Endodermal cell (in vitro differentiated cells): ENCODE measurements at regions not wholly inside any gene's neighbourhood (a gene's known extent, or its start where the extent isn't known, plus 50 kb on each side); places are given as distances from the start of the nearest gene placed in this dataset.

Experiments used
- DNase-seq: peaks from one replicate; pipeline ENCODE4 v3.0.0-alpha.2; 2017
- H3K27ac ChIP-seq: 2 replicates; pipeline ENCODE4 v1.5.1; 2013; ENCODE audit warnings: mild to moderate bottlenecking, low read depth, low read length, moderate library complexity
- H3K27me3 ChIP-seq: 2 replicates; pipeline ENCODE4 v1.6.1; 2013; ENCODE audit warnings: mild to moderate bottlenecking, low read length, moderate library complexity; ENCODE audit not compliant: insufficient read depth, control insufficient read depth, poor library complexity, severe bottlenecking
- H3K36me3 ChIP-seq: 2 replicates; pipeline ENCODE4 v1.7.0; 2013; ENCODE audit warnings: mild to moderate bottlenecking, low read length, moderate library complexity; ENCODE audit not compliant: control insufficient read depth, insufficient read depth
- H3K4me1 ChIP-seq: one replicate; pipeline ENCODE4 v1.7.0; 2013; ENCODE audit warnings: low read length; ENCODE audit not compliant: control insufficient read depth, insufficient read depth
- H3K4me3 ChIP-seq: 2 replicates; pipeline ENCODE4 v1.5.1; 2013; ENCODE audit warnings: mild to moderate bottlenecking, low read length, moderate library complexity
- H3K9ac ChIP-seq: 2 replicates; pipeline ENCODE4 v1.6.1; 2013; ENCODE audit warnings: mild to moderate bottlenecking, low read length, moderate library complexity; ENCODE audit not compliant: poor library complexity, severe bottlenecking; ENCODE audit errors: extremely low read depth
- H3K9me3 ChIP-seq: 2 replicates; pipeline ENCODE4 v1.6.1; 2013; ENCODE audit warnings: mild to moderate bottlenecking, low read length, moderate library complexity; ENCODE audit not compliant: control insufficient read depth
- H3K27ac Mint-ChIP-seq: 2 replicates; pipeline ENCODE4 v1.8.0; 2020; ENCODE audit warnings: mixed read lengths
- H3K27me3 Mint-ChIP-seq: 2 replicates; pipeline ENCODE4 v1.8.0; 2021; ENCODE audit warnings: mild to moderate bottlenecking, mixed read lengths; ENCODE audit not compliant: insufficient read depth
- H3K36me3 Mint-ChIP-seq: 2 replicates; pipeline ENCODE4 v1.8.0; 2020; ENCODE audit warnings: low read depth, mixed read lengths
- H3K4me1 Mint-ChIP-seq: 2 replicates; pipeline ENCODE4 v1.8.0; 2020; ENCODE audit warnings: mixed read lengths
- H3K4me3 Mint-ChIP-seq: 2 replicates; pipeline ENCODE4 v1.8.0; 2020; ENCODE audit warnings: mild to moderate bottlenecking, moderate library complexity, mixed read lengths
- H3K9me3 Mint-ChIP-seq: 2 replicates; pipeline ENCODE4 v1.8.0; 2020; ENCODE audit warnings: mild to moderate bottlenecking, mixed read lengths
- WGBS, 2 experiments: methylation state at CpG; one replicate each; pipeline versions ENCODE4 v1.1.5 to v1.1.7; 2013; ENCODE audit warnings: missing lambda C conversion rate in 2 of 2, mixed read lengths in 1 of 2; ENCODE audit not compliant: insufficient coverage in 1 of 2, insufficient read length in 1 of 2; 5-methylcytosine and 5-hydroxymethylcytosine counted together
- TF ChIP-seq, protein P1 (sequence below): fragments of 200-600 bp; sonication (generic); conservative IDR thresholded peaks from 2 replicates; pipeline ENCODE4 v1.5.0; 2021; ENCODE audit warnings: antibody characterized with exemption, mild to moderate bottlenecking

- Histone ChIP-seq H3K4me1 (no peaks in the 10 kb centered on the region), H3K4me3 (no peak overlapping the region), H3K27me3 (no peaks in the 10 kb centered on the region), H3K9me3 (peaks cover 13% of the 10 kb centered on the region), H3K9ac (no peak overlapping the region), H3K36me3 (no peaks in the 10 kb centered on the region), H3K27ac (no peak overlapping the region)
- no peak overlapping the region for H3K27ac Mint-ChIP-seq
- H3K36me3 Mint-ChIP-seq: no peaks in the 10 kb centered on the region
- DNase-seq: no peak
- H3K27me3 Mint-ChIP-seq: no peaks in the 10 kb centered on the region
- no peaks in the 10 kb centered on the region for H3K4me1 Mint-ChIP-seq
- WGBS, 2 experiments: 93% methylated on average over 2 of the region's 2 CpGs; no CpG with 5 or more reads in 1 of the 2 experiments
- TF ChIP-seq, protein P1, sequence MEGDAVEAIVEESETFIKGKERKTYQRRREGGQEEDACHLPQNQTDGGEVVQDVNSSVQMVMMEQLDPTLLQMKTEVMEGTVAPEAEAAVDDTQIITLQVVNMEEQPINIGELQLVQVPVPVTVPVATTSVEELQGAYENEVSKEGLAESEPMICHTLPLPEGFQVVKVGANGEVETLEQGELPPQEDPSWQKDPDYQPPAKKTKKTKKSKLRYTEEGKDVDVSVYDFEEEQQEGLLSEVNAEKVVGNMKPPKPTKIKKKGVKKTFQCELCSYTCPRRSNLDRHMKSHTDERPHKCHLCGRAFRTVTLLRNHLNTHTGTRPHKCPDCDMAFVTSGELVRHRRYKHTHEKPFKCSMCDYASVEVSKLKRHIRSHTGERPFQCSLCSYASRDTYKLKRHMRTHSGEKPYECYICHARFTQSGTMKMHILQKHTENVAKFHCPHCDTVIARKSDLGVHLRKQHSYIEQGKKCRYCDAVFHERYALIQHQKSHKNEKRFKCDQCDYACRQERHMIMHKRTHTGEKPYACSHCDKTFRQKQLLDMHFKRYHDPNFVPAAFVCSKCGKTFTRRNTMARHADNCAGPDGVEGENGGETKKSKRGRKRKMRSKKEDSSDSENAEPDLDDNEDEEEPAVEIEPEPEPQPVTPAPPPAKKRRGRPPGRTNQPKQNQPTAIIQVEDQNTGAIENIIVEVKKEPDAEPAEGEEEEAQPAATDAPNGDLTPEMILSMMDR: no peak
- H3K9me3 Mint-ChIP-seq: peaks cover 29% of the 10 kb centered on the region
- H3K4me3 Mint-ChIP-seq: no peak overlapping the region
These were observed 211.0 kb upstream of the PBX1 start for GRCh38 chr1:164347980-164348379.

- Mint-ChIP-seq H3K4me1 (no peaks in the 10 kb centered on the region), H3K36me3 (no peaks in the 10 kb centered on the region), H3K4me3 (no peak overlapping the region), H3K27ac (no peak overlapping the region), H3K27me3 (no peaks in the 10 kb centered on the region), H3K9me3 (no peaks in the 10 kb centered on the region)
- 96 to 97% methylated on average over 9 to 11 of the region's 11 CpGs for WGBS, 2 experiments
- no peak for DNase-seq
- Histone ChIP-seq H3K4me3 (no peak overlapping the region), H3K27ac (no peak overlapping the region), H3K27me3 (no peaks in the 10 kb centered on the region), H3K36me3 (no peaks in the 10 kb centered on the region), H3K9me3 (no peaks in the 10 kb centered on the region), H3K9ac (no peak overlapping the region), H3K4me1 (no peaks in the 10 kb centered on the region)
- TF ChIP-seq, protein P1: no peak
These were observed 202.5 kb upstream of the PBX1 start for GRCh38 chr1:164356511-164356910.

- H3K4me1 Mint-ChIP-seq: no peaks in the 10 kb centered on the region
- H3K36me3 ChIP-seq: no peaks in the 10 kb centered on the region
- 93% methylated on average over 1 of the region's 1 CpG; no CpG with 5 or more reads in 1 of the 2 experiments for WGBS, 2 experiments
- no peaks in the 10 kb centered on the region for H3K9me3 Mint-ChIP-seq
- no peaks in the 10 kb centered on the region for H3K36me3 Mint-ChIP-seq
- no peak overlapping the region for H3K27ac ChIP-seq
- H3K9me3 ChIP-seq: no peaks in the 10 kb centered on the region
- no peak overlapping the region for H3K4me3 ChIP-seq
- H3K27me3 Mint-ChIP-seq: no peaks in the 10 kb centered on the region
- TF ChIP-seq, protein P1: no peak
- H3K9ac ChIP-seq: no peak overlapping the region
- H3K27ac Mint-ChIP-seq: no peak overlapping the region
- H3K27me3 ChIP-seq: no peaks in the 10 kb centered on the region
- DNase-seq: no peak
- no peak overlapping the region for H3K4me3 Mint-ChIP-seq
- H3K4me1 ChIP-seq: no peaks in the 10 kb centered on the region
These were observed 198.7 kb upstream of the PBX1 start for GRCh38 chr1:164360265-164360664.
